ENCODE measurements at regions not wholly inside any gene's neighbourhood (a gene's known extent, or its start where the extent isn't known, plus 50 kb on each side); places are given as distances from the start of the nearest gene placed in this dataset.

- DNase-seq (ENCODE audit: low read depth): no peak
- H3K4me3 ChIP-seq (ENCODE audit: low read depth, low read length): no peak overlapping the region
- no peak for TF ChIP-seq CTCF (IDR thresholded peaks at IDR 0.05; ENCODE audit: low read depth, low read length, missing control alignments)
Observed at GRCh38 chr16:27708651-27709050, 158.7 kb downstream of the KATNIP start.

GRCh38 chr16:27712251-27712711, 162.3 kb downstream of the KATNIP start:
- no peak for DNase-seq (ENCODE audit: low read depth)
- TF ChIP-seq CTCF (IDR thresholded peaks at IDR 0.05; ENCODE audit: low read depth, low read length, missing control alignments): no peak
- H3K4me3 ChIP-seq (ENCODE audit: low read depth, low read length): no peak overlapping the region

GRCh38 chr16:27717726-27718125, 167.8 kb downstream of the KATNIP start:
- H3K4me3 ChIP-seq (ENCODE audit: low read depth, low read length): no peak overlapping the region
- no peak for DNase-seq (ENCODE audit: low read depth)
- no peak for TF ChIP-seq CTCF (IDR thresholded peaks at IDR 0.05; ENCODE audit: low read depth, low read length, missing control alignments)

GRCh38 chr16:27718201-27719105, 168.5 kb downstream of the KATNIP start:
- no peak overlapping the region for H3K4me3 ChIP-seq (ENCODE audit: low read depth, low read length)
- no peak for DNase-seq (ENCODE audit: low read depth)

GRCh38 chr16:27719106-27719445, 169.1 kb downstream of the KATNIP start:
- H3K4me3 ChIP-seq (ENCODE audit: low read depth, low read length): no peak overlapping the region
- no peak for DNase-seq (ENCODE audit: low read depth)
- TF ChIP-seq CTCF (IDR thresholded peaks at IDR 0.05; ENCODE audit: low read depth, low read length, missing control alignments): no peak

More at GRCh38 chr16:27718201-27719105, 168.5 kb downstream of the KATNIP start:
- TF ChIP-seq CTCF (IDR thresholded peaks at IDR 0.05; ENCODE audit: low read depth, low read length, missing control alignments): no peak

- DNase-seq (ENCODE audit: low read depth): no peak
- H3K4me3 ChIP-seq (ENCODE audit: low read depth, low read length): no peak overlapping the region
- TF ChIP-seq CTCF (IDR thresholded peaks at IDR 0.05; ENCODE audit: low read depth, low read length, missing control alignments): no peak
Observed at GRCh38 chr16:27720731-27721530, 171.0 kb downstream of the KATNIP start.

Data from GM12864 (cell line).